ENCODE measurements at regions not wholly inside any gene's neighbourhood (a gene's known extent, or its start where the extent isn't known, plus 50 kb on each side); places are given as distances from the start of the nearest gene placed in this dataset.

GRCh38 chr4:136644279-136644678 is 888.0 kb downstream of the PCDH18 start:
- no peak for DNase-seq

- DNase-seq: no peak
Measured at GRCh38 chr4:136643416-136643815, 888.9 kb downstream of the PCDH18 start.

GRCh38 chr4:136637071-136637777 is 895.1 kb downstream of the PCDH18 start:
- DNase-seq: peak in 1 of 2 donors; percentile 4

DNA sequence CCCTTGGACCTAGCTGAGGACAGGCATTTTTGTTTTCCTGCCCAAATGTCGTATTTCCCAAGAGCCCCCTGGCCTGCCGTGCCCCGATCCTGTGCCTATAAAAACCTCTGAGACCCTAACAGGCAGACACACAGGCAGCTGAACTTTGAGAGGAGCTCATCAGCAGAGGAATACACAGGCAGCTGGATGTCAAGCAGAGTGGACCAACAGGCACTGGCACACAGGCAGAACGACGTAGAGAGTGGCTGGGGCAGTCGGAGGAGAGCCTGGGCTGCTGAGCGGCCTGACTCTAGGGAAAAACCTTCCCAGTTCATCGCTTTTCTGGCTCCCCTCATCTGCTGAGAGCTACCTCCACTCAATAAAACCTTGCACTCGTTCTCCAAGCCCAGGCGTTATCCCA is 896.1 kb downstream of the PCDH18 start:
- DNase-seq: no peak

DNA sequence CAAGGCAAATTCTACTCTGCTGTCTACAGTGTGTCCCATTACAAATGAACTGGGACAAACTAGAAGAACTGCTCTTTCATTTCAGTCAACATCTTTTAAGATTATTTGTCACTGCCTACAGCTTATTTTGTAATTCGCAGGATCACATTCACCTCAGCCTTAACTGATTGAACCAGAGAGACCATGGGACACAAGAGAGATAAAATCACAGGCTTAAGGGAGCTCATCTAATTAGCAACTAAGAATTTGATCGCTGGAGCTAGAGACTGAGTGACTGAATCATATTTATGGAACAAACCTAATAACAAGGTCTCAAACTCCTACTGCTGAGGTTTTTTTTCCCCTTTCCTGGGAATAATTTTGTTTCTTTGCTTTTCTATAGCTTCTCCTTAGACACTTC is 898.2 kb downstream of the PCDH18 start:
- DNase-seq: no peak

- no peak for DNase-seq
Measured at GRCh38 chr4:136599890-136600289, 932.4 kb downstream of the PCDH18 start.

DNA sequence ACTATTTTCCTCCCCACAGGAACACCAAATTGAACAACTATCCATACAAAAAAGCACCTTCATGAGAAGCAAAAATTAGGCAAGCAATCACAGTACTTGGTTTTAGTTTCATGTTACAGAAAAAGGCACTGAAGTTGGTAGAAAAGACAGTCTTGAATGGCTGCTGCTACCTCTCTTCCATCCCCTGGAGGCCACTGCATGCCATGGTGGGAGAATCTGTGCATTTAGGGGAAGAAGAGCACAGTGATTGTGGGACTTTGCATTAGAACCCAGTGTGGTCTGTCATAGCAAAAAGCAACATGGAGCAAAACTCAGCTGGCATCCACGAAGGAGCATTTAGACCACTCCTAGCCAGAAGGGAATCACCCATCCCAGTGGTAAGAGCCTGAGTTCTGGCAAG is 941.9 kb downstream of the PCDH18 start:
- DNase-seq: no peak

DNA sequence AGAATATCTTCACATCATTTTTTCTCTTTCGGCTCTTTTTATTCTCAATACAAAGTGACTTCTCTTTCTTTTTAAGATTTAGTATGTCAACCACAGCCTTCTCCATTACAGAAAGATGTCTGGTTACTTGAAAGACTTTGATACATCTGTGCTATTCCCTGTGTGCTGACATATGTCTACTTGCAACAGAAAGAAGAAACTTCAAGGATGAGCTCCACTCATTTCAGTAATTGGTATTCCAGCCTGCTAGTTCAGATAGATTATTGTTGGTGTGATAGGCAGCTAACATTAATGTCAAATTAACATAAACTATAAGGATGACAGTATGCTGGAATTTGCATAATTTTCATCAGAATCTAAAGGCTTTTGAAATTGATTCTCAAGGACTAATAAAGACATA is 948.7 kb downstream of the PCDH18 start:
- DNase-seq: no peak

- DNase-seq: no peak
Measured at GRCh38 chr4:136581119-136581518, 951.2 kb downstream of the PCDH18 start.

- DNase-seq: no peak
Measured at GRCh38 chr4:136575146-136575545, 957.1 kb downstream of the PCDH18 start.

GRCh38 chr4:136573460-136573859 is 958.8 kb downstream of the PCDH18 start:
- DNase-seq: no peak

DNA sequence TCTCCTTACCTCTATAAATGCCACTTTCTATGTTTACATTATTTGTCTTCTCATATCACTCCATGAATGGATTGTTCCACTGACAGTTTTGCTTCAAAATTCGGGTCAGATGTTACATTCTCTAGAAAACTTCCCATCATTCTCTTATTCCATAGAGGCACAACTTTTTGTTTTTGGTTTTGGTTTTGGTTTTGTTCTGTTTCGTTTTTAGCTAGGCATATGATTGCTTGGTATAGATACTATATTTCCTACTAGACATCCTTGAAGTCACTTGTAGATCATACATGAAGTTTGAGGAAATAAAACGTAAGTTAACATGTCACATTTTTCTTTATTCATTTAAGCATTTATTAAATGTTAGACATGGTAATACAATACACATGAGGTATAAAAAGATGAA is 961.0 kb downstream of the PCDH18 start:
- no peak for DNase-seq

DNA sequence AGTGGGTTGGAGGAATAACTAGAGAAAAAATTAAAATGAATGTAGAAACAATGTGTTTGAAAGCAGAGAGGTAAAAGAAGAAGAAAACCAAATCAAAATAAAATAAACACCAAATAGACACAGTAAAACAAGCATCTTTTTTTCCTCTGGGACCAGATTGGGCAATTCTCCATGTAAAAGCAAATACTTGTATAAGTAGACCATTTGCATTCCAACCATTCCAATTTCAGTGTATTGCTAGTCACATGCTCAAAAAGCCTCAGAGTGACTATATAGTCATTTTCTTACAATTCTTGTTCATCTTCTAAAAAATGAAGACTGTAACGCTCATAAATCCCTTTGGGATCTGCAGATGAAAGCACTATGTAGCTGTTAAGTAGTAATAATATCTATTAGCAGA is 969.5 kb downstream of the PCDH18 start:
- DNase-seq: no peak

DNA sequence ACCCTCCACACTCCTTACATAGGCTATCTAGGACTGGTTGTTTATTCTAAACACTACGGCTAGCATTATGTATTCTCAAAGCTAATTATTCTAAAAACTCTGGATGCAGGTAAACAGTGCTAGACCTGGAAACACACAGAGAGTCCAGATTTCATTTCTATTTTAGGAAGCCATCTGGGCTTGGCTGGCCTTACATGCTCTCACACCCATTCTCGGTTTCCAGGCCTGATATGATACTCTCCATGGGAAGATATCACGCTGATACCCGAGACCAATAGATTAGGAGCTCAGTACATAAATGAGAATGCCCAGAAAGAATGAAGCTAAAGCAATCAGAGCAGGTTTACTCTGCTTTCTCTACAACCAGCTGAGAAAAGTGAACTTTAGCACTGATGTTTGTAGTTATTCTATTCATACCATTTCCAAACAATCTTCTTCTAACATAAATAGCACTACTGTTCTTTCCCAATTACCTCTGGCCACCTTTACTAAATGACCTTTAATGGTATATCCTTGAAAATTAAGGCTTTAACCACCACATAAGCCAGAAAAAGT is 973.3 kb downstream of the PCDH18 start:
- no peak for DNase-seq

DNA sequence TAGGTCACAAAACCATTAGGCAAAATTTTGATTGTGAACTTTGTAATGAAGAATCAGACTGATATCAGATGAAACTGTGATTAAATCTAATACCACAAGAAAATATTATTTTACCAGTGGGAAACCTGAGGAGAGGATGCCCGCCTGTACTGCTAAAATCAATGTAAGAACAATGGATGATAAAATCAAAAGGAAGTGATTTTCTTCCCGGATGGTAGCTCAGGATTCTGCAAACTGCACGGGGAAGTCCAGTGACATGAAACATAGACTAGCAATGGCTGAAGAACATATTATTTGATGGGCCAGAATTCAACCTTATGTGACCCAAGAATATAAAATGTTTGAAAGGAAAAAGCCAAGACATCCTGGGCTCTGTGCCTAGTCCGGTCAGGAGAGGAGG is 974.9 kb downstream of the PCDH18 start:
- no peak for DNase-seq

DNA sequence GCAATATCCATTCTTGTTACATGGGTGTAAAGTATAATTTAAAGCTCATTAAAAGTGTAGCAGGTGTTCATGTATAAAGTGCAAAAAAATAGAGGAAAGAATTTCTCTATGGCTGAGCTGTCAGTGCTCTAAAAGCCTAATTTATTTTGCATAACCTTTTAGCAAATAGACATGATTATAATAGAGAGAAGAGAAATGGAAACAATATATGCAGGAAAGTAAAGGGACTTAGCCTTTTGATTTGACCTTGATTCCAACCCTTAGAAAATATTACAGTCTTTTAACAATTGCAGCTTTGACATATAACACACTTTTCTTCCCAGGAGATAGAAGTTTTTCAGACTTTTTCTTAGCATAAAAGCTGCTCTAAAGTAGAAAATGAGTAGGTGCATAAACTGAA is 978.3 kb downstream of the PCDH18 start:
- DNase-seq: no peak

- no peak for DNase-seq
Measured at GRCh38 chr4:136551753-136552152, 980.5 kb downstream of the PCDH18 start.

DNA sequence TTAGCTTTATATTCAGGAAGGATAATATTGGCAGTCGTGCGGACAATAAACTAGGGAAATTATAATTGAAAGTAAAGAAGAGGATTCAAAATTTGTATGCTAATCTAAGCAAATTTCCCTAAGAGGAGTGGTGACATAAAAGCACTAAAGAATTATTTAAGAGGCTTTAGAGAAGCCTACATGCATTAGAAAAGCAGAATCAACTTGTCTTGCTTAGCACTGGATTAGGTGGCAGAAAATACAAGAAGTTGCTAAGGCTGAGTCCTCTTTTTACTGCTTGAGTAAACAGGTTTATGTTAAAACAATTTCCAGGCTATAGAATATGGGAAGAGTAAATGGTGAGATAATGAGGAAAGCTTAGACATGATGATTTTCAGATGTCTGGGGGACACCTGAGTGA is 991.5 kb downstream of the PCDH18 start:
- DNase-seq: no peak

DNA sequence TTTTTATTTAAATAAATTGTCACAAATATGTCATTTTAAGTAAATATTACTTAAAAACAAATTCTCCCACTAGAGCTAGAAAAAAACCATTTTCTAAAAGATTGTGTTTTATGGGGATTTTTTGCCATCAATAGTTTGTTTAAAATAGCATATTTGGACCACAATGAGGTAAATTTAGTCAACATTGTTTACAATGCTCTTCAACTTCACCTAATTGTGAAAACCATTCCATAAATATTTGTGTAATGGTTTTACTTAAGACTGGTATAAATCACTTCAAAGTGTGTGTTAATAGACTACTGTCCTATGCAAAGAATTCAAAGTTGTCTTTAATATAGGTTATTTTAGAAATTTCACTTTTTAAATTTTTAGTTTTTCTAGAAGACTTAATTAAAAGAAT is 1004.2 kb downstream of the PCDH18 start:
- no peak for DNase-seq

DNA sequence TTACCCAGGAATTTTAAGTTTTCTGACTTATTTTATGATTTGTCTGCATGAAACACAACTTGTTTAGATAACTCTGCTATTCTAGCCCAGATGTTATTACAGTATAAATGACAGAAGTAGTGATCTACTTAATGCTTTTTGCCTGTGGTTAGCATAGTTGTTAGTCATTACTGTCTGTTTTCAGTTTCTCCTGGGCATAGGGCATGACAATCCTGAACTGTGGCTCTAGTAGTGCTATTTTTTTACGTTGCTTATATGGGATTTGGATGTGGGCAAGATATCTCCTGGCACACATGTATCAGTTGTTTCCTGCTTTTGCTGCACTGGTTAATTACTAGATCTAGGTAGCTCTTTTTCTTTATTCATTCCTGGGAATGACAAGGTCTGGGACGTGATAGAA is 1005.8 kb downstream of the PCDH18 start:
- DNase-seq: no peak

DNA sequence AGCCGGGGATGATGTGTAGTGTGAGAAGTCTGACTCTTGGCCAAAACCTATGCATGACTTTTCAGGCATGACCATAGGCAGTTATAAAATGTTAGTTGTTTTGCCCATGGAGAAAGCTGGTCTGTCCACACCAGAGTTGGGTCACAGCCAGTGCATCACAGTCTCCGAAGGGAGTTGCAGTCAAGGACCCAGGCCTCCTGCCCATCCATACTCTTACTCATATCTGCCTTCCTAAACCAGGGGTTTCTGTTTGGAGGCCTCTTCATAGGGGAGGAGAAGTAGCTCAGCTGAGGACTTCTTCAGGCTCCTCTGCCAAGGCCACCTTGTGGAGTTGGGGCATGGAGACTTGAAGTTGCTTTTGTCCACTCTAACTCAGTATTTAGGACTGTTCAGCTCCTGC is 1008.3 kb downstream of the PCDH18 start:
- no peak for DNase-seq

- DNase-seq: no peak
Measured at GRCh38 chr4:136516371-136516770, 1015.9 kb downstream of the PCDH18 start.

- peak in 1 of 2 donors; percentile 7 for DNase-seq
Measured at GRCh38 chr4:136505020-136505419, 1027.3 kb downstream of the PCDH18 start.

GRCh38 chr4:136495851-136496250 is 1036.4 kb downstream of the PCDH18 start:
- DNase-seq: no peak

- no peak for DNase-seq
Measured at GRCh38 chr4:136495076-136495475, 1037.2 kb downstream of the PCDH18 start.
